Erythroblast (primary cell): ENCODE measurements at regions not wholly inside any gene's neighbourhood (a gene's known extent, or its start where the extent isn't known, plus 50 kb on each side); places are given as distances from the start of the nearest gene placed in this dataset.

Experiments
- GATA1 ChIP-seq: IDR thresholded peaks from 2 replicates; pipeline ENCODE4 v1.6.1; 2011; ENCODE audit warnings: low read depth, mild to moderate bottlenecking, control low read depth, low read length, moderate library complexity
- POLR2A ChIP-seq: IDR thresholded peaks from 2 replicates; pipeline ENCODE4 v1.6.1; 2011; ENCODE audit warnings: mild to moderate bottlenecking, low read length

- TF ChIP-seq POLR2A (no peak), GATA1 (no peak)
Observed at GRCh38 chr1:182128502-182128901, 67.0 kb upstream of the ZNF648 start.
